ENCODE measurements at regions not wholly inside any gene's neighbourhood (a gene's known extent, or its start where the extent isn't known, plus 50 kb on each side); places are given as distances from the start of the nearest gene placed in this dataset.

DNA sequence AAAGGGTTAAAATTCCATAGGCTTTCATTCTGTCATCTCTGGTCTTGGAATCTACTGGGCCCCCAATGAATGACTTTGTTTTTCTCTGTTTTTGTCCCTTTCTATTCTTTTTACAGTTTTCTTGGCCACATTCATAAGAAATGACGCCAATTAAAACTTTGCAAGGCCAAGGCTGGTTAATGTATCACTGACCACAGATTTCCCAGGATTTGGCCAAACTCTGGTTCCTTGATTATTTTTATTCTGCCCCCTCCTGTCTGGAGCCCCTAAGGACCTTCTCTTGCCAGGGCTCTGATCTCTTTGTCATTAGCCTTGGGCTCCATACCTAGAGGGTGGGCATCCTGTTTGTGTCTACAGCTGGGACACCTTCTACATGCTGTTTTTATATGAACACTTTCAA is 388.9 kb upstream of the PAPPA start:
- Histone ChIP-seq H3K4me1 (ENCODE audit: control insufficient read depth in 2 of 2, insufficient read depth in 2 of 2, low read length in 2 of 2) (no peaks in the 10 kb centered on the region), H3K27ac (ENCODE audit: low read depth in 1 of 2, low read length in 1 of 2) (no peak overlapping the region), H3K36me3 (ENCODE audit: control insufficient read depth in 2 of 2, insufficient read depth in 2 of 2, low read length in 1 of 2) (no peaks in the 10 kb centered on the region), H3K9me3 (ENCODE audit: control insufficient read depth in 2 of 2, insufficient read depth in 1 of 2, low read length in 1 of 2) (no peaks in the 10 kb centered on the region), H3K4me3 (ENCODE audit: low read length in 2 of 2) (no peak overlapping the region), H3K27me3 (ENCODE audit: control insufficient read depth in 2 of 2, insufficient read depth in 1 of 2, low read length in 1 of 2) (no peaks in the 10 kb centered on the region)
- WGBS, result 96% methylated on average over 1 of the region's 1 CpG
- DNase-seq (ENCODE audit: low read depth in 6 of 9, low spot score in 9 of 9), result no peak

DNA sequence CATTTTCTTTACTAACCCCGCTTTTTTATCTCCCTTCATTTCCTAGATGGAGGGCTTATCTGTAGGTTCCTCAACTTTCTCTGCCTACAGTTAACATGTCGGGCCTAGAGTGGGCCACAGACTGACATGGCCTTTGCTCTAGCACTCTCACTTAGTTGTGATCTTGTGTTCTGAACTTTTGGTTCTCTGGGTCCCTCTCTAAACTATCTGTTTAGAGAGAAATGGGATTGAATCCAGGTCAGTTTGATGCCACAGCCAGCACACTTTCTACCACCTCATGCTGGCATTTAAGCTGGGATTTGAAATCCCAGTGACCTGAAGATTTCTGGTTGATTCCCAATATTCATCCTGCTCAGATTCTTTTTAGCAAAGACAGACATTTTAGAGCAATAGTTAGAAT is 388.5 kb upstream of the PAPPA start:
- 91% methylated on average over 2 of the region's 2 CpGs for WGBS
- DNase-seq (ENCODE audit: low read depth in 6 of 9, low spot score in 9 of 9), result no peak
- Histone ChIP-seq H3K27ac (ENCODE audit: low read depth in 1 of 2, low read length in 1 of 2) (no peak overlapping the region), H3K4me3 (ENCODE audit: low read length in 2 of 2) (no peak overlapping the region), H3K9me3 (ENCODE audit: control insufficient read depth in 2 of 2, insufficient read depth in 1 of 2, low read length in 1 of 2) (no peaks in the 10 kb centered on the region), H3K27me3 (ENCODE audit: control insufficient read depth in 2 of 2, insufficient read depth in 1 of 2, low read length in 1 of 2) (no peaks in the 10 kb centered on the region), H3K36me3 (ENCODE audit: control insufficient read depth in 2 of 2, insufficient read depth in 2 of 2, low read length in 1 of 2) (no peaks in the 10 kb centered on the region), H3K4me1 (ENCODE audit: control insufficient read depth in 2 of 2, insufficient read depth in 2 of 2, low read length in 2 of 2) (no peaks in the 10 kb centered on the region)

GRCh38 chr9:115766370-115766955 is 387.1 kb upstream of the PAPPA start:
- Histone ChIP-seq H3K4me1 (ENCODE audit: control insufficient read depth in 2 of 2, insufficient read depth in 2 of 2, low read length in 2 of 2) (no peaks in the 10 kb centered on the region), H3K27ac (ENCODE audit: low read depth in 1 of 2, low read length in 1 of 2) (no peak overlapping the region), H3K36me3 (ENCODE audit: control insufficient read depth in 2 of 2, insufficient read depth in 2 of 2, low read length in 1 of 2) (no peaks in the 10 kb centered on the region), H3K9me3 (ENCODE audit: control insufficient read depth in 2 of 2, insufficient read depth in 1 of 2, low read length in 1 of 2) (no peaks in the 10 kb centered on the region), H3K4me3 (ENCODE audit: low read length in 2 of 2) (no peak overlapping the region), H3K27me3 (ENCODE audit: control insufficient read depth in 2 of 2, insufficient read depth in 1 of 2, low read length in 1 of 2) (no peaks in the 10 kb centered on the region)
- WGBS, result 49% methylated on average over 5 of the region's 5 CpGs
- no peak for DNase-seq (ENCODE audit: low read depth in 6 of 9, low spot score in 9 of 9)

GRCh38 chr9:115770521-115770920 is 383.1 kb upstream of the PAPPA start:
- no peak overlapping the region for H3K4me3 ChIP-seq (ENCODE audit: low read length in 2 of 2)
- H3K27me3 ChIP-seq (ENCODE audit: control insufficient read depth in 2 of 2, insufficient read depth in 1 of 2, low read length in 1 of 2), result no peaks in the 10 kb centered on the region
- WGBS, result 94% methylated on average over 2 of the region's 2 CpGs
- no peaks in the 10 kb centered on the region for H3K36me3 ChIP-seq (ENCODE audit: control insufficient read depth in 2 of 2, insufficient read depth in 2 of 2, low read length in 1 of 2)
- H3K27ac ChIP-seq (ENCODE audit: low read depth in 1 of 2, low read length in 1 of 2), result no peak overlapping the region
- no peak for DNase-seq (ENCODE audit: low read depth in 6 of 9, low spot score in 9 of 9)
- H3K4me1 ChIP-seq (ENCODE audit: control insufficient read depth in 2 of 2, insufficient read depth in 2 of 2, low read length in 2 of 2), result no peaks in the 10 kb centered on the region
- no peaks in the 10 kb centered on the region for H3K9me3 ChIP-seq (ENCODE audit: control insufficient read depth in 2 of 2, insufficient read depth in 1 of 2, low read length in 1 of 2)

DNA sequence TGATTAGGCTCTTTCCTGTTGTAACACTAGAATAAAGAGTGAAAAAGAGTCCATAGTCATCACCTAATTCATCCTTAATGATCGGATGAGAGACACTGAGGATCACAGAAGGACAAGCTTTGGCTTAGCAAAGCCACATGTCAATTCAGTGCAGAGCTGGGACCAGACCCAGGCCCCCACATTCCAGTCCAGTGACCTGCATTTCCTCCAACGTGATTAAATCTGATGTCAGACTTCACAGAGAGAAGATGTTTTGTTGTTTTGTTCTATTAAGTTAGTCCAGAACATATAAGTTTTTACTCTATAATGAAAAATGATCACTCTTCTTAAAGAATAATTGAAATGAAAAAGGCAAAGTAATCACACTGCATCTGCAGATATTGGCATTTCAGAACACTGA is 377.9 kb upstream of the PAPPA start:
- H3K27ac ChIP-seq (ENCODE audit: low read depth in 1 of 2, low read length in 1 of 2), result no peak overlapping the region
- 66% methylated on average over 2 of the region's 2 CpGs for WGBS
- H3K4me1 ChIP-seq (ENCODE audit: control insufficient read depth in 2 of 2, insufficient read depth in 2 of 2, low read length in 2 of 2), result no peaks in the 10 kb centered on the region
- no peak for DNase-seq (ENCODE audit: low read depth in 6 of 9, low spot score in 9 of 9)
- no peaks in the 10 kb centered on the region for H3K9me3 ChIP-seq (ENCODE audit: control insufficient read depth in 2 of 2, insufficient read depth in 1 of 2, low read length in 1 of 2)
- no peak overlapping the region for H3K4me3 ChIP-seq (ENCODE audit: low read length in 2 of 2)
- H3K36me3 ChIP-seq (ENCODE audit: control insufficient read depth in 2 of 2, insufficient read depth in 2 of 2, low read length in 1 of 2), result no peaks in the 10 kb centered on the region
- no peaks in the 10 kb centered on the region for H3K27me3 ChIP-seq (ENCODE audit: control insufficient read depth in 2 of 2, insufficient read depth in 1 of 2, low read length in 1 of 2)

DNA sequence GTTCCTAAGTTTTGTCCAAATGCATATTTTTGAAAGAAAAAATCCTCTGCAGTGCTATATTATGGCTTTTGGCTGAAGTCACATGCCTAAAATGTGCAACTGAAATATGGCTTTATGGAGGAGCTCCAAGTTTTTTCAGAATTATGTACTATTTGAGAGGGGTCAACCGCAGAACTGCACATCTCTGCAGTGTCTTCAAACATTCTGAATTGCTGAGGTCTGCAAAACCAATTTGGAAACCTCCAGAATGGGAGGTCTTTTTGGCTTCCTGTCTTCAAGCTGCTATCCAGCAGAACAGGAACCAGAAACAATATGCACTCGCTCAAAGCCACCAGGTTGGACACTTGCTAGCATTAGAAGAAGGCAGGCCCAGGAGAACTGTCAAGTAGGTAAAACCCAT is 376.0 kb upstream of the PAPPA start:
- Histone ChIP-seq H3K4me1 (ENCODE audit: control insufficient read depth in 2 of 2, insufficient read depth in 2 of 2, low read length in 2 of 2) (no peaks in the 10 kb centered on the region), H3K27ac (ENCODE audit: low read depth in 1 of 2, low read length in 1 of 2) (no peak overlapping the region), H3K27me3 (ENCODE audit: control insufficient read depth in 2 of 2, insufficient read depth in 1 of 2, low read length in 1 of 2) (no peaks in the 10 kb centered on the region), H3K4me3 (ENCODE audit: low read length in 2 of 2) (no peak overlapping the region), H3K36me3 (ENCODE audit: control insufficient read depth in 2 of 2, insufficient read depth in 2 of 2, low read length in 1 of 2) (no peaks in the 10 kb centered on the region), H3K9me3 (ENCODE audit: control insufficient read depth in 2 of 2, insufficient read depth in 1 of 2, low read length in 1 of 2) (no peaks in the 10 kb centered on the region)
- WGBS, result 80% methylated on average over 2 of the region's 2 CpGs
- DNase-seq (ENCODE audit: low read depth in 6 of 9, low spot score in 9 of 9), result no peak

DNA sequence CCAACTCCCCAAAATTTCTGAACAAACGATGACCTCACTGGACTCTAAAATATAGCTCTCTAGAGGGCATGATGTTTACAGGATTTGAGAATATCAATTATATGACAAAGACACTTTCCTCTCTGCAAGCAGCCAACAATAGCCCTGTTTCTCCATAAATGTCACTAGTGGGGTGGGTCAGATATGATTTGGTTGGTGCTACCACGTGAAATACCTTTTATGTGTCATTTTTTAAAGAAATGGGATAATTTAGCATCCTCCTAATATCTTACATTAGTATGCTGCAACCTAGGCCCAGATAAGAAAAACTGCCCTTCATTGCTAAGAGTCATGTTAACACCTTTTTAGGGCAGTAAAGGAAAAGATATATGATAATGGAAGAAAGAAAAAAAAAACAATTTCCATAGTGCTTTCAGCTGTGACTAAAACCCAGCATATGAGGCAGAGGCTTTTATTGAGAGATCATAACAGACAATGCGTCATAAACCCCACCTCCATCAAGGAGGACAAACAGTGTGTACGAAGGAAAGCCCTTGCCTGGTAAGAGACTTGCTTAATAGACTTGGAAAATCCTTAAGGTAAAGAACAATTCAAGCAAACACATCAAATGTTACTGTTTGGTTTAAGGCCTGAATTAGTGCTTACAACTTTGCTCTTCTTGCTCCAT is 372.4 kb upstream of the PAPPA start:
- no peak overlapping the region for H3K27ac ChIP-seq (ENCODE audit: low read depth in 1 of 2, low read length in 1 of 2)
- no peak overlapping the region for H3K4me3 ChIP-seq (ENCODE audit: low read length in 2 of 2)
- 75% methylated on average over 4 of the region's 4 CpGs for whole genome bisulfite sequencing
- DNase-seq (ENCODE audit: low read depth in 6 of 9, low spot score in 9 of 9), result no peak
- H3K9me3 ChIP-seq (ENCODE audit: control insufficient read depth in 2 of 2, insufficient read depth in 1 of 2, low read length in 1 of 2), result no peaks in the 10 kb centered on the region
- no peaks in the 10 kb centered on the region for H3K27me3 ChIP-seq (ENCODE audit: control insufficient read depth in 2 of 2, insufficient read depth in 1 of 2, low read length in 1 of 2)
- H3K4me1 ChIP-seq (ENCODE audit: control insufficient read depth in 2 of 2, insufficient read depth in 2 of 2, low read length in 2 of 2), result no peaks in the 10 kb centered on the region
- no peaks in the 10 kb centered on the region for H3K36me3 ChIP-seq (ENCODE audit: control insufficient read depth in 2 of 2, insufficient read depth in 2 of 2, low read length in 1 of 2)

GRCh38 chr9:115786321-115786720 is 367.3 kb upstream of the PAPPA start:
- Histone ChIP-seq H3K27me3 (ENCODE audit: control insufficient read depth in 2 of 2, insufficient read depth in 1 of 2, low read length in 1 of 2) (no peaks in the 10 kb centered on the region), H3K4me1 (ENCODE audit: control insufficient read depth in 2 of 2, insufficient read depth in 2 of 2, low read length in 2 of 2) (no peaks in the 10 kb centered on the region), H3K9me3 (ENCODE audit: control insufficient read depth in 2 of 2, insufficient read depth in 1 of 2, low read length in 1 of 2) (no peaks in the 10 kb centered on the region), H3K36me3 (ENCODE audit: control insufficient read depth in 2 of 2, insufficient read depth in 2 of 2, low read length in 1 of 2) (no peaks in the 10 kb centered on the region), H3K27ac (ENCODE audit: low read depth in 1 of 2, low read length in 1 of 2) (no peak overlapping the region), H3K4me3 (ENCODE audit: low read length in 2 of 2) (no peak overlapping the region)
- 66% methylated on average over 2 of the region's 2 CpGs for WGBS
- no peak for DNase-seq (ENCODE audit: low read depth in 6 of 9, low spot score in 9 of 9)

DNA sequence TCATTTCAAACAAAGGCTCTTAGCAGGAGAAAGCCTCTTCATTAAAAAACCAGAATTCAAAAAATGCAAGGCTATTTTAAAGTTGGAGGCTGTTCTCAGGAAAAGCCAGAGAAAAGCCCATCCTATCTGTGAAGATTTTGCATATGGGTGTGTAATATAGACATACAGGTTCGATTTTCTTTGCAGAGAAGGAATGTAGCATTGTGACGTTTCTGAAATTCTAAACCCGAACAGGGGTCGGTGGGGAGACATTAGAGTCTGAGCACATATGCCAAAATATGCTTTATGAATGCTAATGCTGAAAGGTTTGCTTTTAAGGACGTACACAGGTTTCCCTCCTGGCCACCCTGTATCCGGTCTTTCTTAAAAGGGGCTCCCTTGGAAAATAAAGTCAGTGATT is 363.1 kb upstream of the PAPPA start:
- WGBS, result 85% methylated on average over 6 of the region's 6 CpGs
- Histone ChIP-seq H3K4me1 (ENCODE audit: control insufficient read depth in 2 of 2, insufficient read depth in 2 of 2, low read length in 2 of 2) (no peaks in the 10 kb centered on the region), H3K9me3 (ENCODE audit: control insufficient read depth in 2 of 2, insufficient read depth in 1 of 2, low read length in 1 of 2) (no peaks in the 10 kb centered on the region), H3K27ac (ENCODE audit: low read depth in 1 of 2, low read length in 1 of 2) (no peak overlapping the region), H3K36me3 (ENCODE audit: control insufficient read depth in 2 of 2, insufficient read depth in 2 of 2, low read length in 1 of 2) (no peaks in the 10 kb centered on the region), H3K4me3 (ENCODE audit: low read length in 2 of 2) (no peak overlapping the region), H3K27me3 (ENCODE audit: control insufficient read depth in 2 of 2, insufficient read depth in 1 of 2, low read length in 1 of 2) (no peaks in the 10 kb centered on the region)
- DNase-seq (ENCODE audit: low read depth in 6 of 9, low spot score in 9 of 9), result no peak
